Fibroblast of pulmonary artery (primary cell): ENCODE measurements at regions not wholly inside any gene's neighbourhood (a gene's known extent, or its start where the extent isn't known, plus 50 kb on each side); places are given as distances from the start of the nearest gene placed in this dataset.

Experiments used
- DNase-seq: peaks from one replicate; pipeline ENCODE4 v3.0.0-alpha.2; 2010; ENCODE audit warnings: low read depth
- H3K4me3 ChIP-seq: replicated peaks from 2 replicates; pipeline ENCODE4 v1.5.1; 2011; ENCODE audit warnings: low read depth, mild to moderate bottlenecking, control low read depth, low read length, moderate library complexity
- TF ChIP-seq, protein P1 (sequence below): IDR thresholded peaks from 2 replicates; pipeline ENCODE4 v1.5.1; 2011; ENCODE audit warnings: mild to moderate bottlenecking, control low read depth, low read length, inconsistent platforms; ENCODE audit errors: missing control alignments

DNA sequence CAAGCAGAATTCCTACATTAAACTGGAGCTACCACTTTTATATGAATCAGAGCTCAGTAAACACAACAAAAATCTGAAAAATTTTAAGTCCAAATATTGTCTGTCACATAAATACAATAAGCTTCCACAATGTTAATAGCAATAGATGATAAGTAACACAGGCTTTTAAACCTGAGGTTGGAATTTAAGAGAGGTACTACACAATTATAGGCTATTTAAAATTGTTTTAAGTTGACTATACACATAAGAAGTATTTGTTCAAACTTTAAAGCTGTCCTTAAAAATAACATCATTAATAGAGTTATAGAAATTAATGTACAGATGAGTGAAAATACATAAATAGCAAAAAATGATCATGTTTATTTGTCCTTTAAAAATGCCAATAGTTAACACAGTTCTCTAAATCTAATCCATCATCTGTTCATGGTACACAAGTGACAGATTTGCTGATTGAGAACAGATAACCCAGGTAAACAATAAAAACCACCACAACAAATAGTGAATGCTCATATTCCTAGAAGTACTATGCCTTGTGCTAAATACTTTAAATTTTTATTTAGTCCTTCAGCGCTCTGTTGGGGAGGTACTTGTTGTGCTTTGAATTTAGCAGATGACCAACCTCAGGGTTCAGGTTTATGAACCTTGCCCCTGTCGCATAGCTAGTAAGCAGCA is 382.3 kb upstream of the ID4 start:
- H3K4me3 ChIP-seq = no peak overlapping the region
- no peak for DNase-seq
- TF ChIP-seq, protein P1, sequence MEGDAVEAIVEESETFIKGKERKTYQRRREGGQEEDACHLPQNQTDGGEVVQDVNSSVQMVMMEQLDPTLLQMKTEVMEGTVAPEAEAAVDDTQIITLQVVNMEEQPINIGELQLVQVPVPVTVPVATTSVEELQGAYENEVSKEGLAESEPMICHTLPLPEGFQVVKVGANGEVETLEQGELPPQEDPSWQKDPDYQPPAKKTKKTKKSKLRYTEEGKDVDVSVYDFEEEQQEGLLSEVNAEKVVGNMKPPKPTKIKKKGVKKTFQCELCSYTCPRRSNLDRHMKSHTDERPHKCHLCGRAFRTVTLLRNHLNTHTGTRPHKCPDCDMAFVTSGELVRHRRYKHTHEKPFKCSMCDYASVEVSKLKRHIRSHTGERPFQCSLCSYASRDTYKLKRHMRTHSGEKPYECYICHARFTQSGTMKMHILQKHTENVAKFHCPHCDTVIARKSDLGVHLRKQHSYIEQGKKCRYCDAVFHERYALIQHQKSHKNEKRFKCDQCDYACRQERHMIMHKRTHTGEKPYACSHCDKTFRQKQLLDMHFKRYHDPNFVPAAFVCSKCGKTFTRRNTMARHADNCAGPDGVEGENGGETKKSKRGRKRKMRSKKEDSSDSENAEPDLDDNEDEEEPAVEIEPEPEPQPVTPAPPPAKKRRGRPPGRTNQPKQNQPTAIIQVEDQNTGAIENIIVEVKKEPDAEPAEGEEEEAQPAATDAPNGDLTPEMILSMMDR = no peak

- no peak overlapping the region for H3K4me3 ChIP-seq
- TF ChIP-seq, protein P1 = no peak
- no peak for DNase-seq
Measured at GRCh38 chr6:19463250-19463649, 373.9 kb upstream of the ID4 start.

- H3K4me3 ChIP-seq = no peak overlapping the region
- DNase-seq = no peak
- TF ChIP-seq, protein P1 = no peak
Measured at GRCh38 chr6:19463925-19464324, 373.2 kb upstream of the ID4 start.

DNA sequence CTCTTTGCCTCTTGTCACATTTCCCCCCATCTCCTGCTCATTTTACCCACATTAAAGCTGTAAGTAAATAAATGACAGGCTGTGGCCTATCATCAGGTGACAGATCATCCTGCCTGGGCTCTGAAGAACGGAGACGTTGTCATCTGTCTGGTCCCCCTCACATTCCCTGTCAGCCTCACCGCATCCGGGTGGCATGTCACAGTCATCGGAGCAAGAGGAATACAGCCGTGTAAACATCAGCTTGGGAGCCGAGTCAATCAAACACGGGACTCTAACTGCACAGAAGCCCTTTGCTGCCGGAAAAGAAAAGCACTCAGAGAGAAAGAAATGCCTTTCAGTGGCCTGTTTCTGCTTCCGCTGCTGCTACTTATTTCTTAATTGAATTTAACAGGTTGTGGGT is 371.9 kb upstream of the ID4 start:
- H3K4me3 ChIP-seq = no peak overlapping the region
- DNase-seq = no peak
- TF ChIP-seq, protein P1 = no peak

GRCh38 chr6:19465760-19466159 is 371.4 kb upstream of the ID4 start:
- no peak overlapping the region for H3K4me3 ChIP-seq
- TF ChIP-seq, protein P1 = no peak
- peak; percentile 80 for DNase-seq

GRCh38 chr6:19470333-19470732 is 366.8 kb upstream of the ID4 start:
- DNase-seq = no peak
- H3K4me3 ChIP-seq = no peak overlapping the region
- TF ChIP-seq, protein P1 = no peak

DNA sequence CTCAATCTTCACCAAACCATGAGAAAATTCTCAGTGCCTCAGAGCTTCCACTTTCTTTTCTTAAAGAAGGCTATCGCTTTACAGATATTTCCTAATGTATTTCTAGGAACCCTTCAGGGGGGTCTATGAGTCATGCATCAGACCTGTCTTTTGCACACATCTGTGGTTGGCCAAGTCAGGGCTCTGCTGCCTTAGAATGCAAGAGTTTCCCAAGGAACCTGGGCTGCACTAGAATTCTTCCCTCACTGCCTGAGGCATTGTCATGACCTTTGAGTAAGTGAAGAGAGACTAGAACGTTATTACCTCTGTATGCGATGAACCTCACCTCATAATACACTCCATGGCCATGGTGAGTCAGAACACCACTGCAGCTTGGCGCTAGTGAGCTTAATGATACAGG is 365.0 kb upstream of the ID4 start:
- TF ChIP-seq, protein P1 = no peak
- peak; percentile 94 for DNase-seq

More for the DNA sequence above, 365.0 kb upstream of the ID4 start:
- no peak overlapping the region for H3K4me3 ChIP-seq
